GM19351 (cell line): ENCODE measurements at regions not wholly inside any gene's neighbourhood (a gene's known extent, or its start where the extent isn't known, plus 50 kb on each side); places are given as distances from the start of the nearest gene placed in this dataset.
"Not testable (repeated sequence)": the region's sequence is repeated elsewhere in the genome, so short reads cannot be mapped to it uniquely, and the experiment has no call there.

Source experiments
- ATAC-seq: cut with Tn5 transposase; IDR thresholded peaks from one replicate; pipeline ENCODE4 v1.9.1; 2021; ENCODE audit warnings: mild to moderate bottlenecking, moderate library complexity; ENCODE audit not compliant: unreplicated experiment

DNA sequence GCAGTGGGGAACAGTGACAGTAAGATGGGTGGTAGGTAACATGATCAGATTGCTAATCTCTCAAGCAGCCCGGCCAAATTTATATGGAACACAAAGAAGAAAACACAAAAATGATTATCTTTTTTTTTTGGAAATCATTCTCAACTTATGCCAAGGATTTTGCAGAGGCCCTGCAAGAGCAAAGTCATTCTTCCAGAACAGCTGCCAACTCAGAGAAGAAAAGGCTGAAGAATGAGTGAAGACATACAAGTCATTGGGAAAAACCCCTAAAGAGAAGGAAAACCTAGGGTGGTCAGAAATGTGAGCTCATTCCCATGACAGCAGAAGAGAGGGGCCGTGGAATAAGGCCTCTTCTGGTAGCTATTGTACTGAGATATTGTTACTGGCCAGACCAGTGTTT, 246.7 kb downstream of the SHOX2 start:
- no peak for ATAC-seq

GRCh38 chr3:157858821-157859220, 247.4 kb downstream of the SHOX2 start:
- ATAC-seq: no peak

GRCh38 chr3:157857440-157857839, 248.8 kb downstream of the SHOX2 start:
- ATAC-seq: no peak

- ATAC-seq: no peak
These were observed 249.9 kb downstream of the SHOX2 start for GRCh38 chr3:157856078-157856939.

DNA sequence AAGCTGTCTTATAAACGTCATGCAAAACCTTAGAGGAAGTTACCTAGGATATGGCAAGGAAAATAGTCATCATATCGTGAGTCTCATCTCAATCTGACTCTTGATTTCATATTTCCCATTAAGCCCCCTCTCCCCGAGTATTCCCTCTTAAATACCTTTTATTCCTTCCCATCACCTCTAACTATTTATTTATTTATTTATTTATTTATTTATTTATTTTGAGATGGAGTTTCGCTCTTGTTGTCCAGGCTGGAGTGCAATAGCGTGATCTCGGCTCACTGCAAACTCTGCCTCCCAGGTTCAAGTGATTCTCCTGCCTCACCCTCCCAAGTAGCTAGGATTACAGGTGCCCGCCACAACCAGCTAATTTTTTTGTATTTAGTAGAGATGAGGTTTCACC, 260.4 kb downstream of the SHOX2 start:
- not testable (repeated sequence) for ATAC-seq

DNA sequence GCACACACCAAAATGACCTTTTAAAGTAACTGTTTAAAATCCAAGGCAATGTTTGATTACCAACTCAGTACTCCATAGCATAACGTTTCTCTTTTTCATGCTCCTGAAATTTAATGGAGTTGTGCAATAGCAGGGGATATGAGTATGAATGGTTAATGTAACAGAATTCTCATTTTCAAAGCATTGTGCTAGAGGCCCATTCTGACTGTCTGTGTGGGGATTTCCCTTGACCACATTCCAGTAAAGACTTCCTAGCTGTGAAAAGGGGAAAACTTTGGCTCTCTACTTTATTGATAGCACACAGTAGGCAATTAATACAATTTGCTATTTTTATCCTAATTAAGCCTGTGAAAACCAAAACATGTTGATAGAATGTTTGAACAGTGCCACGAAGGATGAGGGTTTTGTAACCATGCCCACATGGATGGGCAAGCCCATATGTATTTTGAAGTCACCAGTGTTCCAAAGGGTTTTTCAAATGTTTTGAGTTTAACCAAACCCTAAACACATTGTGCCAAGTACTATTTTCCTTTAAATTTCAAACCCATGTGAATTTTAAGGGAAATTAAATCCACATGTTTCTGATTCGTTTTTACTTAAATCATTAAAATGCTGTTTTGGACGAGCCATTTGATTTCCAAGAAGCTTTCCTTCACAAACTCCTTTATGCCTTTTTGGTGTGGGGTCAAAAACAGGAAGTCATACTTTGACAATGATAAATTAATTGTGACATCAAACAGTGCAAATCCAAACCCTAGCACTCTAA, 261.2 kb downstream of the SHOX2 start:
- no peak for ATAC-seq

DNA sequence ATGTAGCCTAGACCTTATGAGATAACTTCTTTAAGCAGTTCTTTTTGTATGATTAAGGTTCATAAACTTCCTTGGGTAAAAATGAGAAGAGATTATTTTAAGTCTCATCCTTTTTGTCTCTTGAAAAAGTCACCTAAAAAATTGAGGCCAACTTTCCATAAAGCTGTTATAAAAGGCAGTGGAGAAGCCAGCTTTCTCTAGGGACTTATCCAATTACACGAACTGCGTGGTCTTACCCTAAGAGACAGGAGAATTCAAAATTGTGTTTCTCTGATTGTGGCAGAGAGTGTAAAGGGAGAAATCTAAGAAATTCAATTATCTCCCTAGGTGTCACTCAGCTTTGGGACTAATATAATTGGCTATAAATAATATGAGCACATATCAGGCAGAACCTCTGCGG, 262.0 kb downstream of the SHOX2 start:
- ATAC-seq: no peak

GRCh38 chr3:157841029-157841428, 265.2 kb downstream of the SHOX2 start:
- no peak for ATAC-seq

- no peak for ATAC-seq
These were observed 265.7 kb downstream of the SHOX2 start for GRCh38 chr3:157840564-157840963.

GRCh38 chr3:157838457-157838856, 267.8 kb downstream of the SHOX2 start:
- no peak for ATAC-seq

DNA sequence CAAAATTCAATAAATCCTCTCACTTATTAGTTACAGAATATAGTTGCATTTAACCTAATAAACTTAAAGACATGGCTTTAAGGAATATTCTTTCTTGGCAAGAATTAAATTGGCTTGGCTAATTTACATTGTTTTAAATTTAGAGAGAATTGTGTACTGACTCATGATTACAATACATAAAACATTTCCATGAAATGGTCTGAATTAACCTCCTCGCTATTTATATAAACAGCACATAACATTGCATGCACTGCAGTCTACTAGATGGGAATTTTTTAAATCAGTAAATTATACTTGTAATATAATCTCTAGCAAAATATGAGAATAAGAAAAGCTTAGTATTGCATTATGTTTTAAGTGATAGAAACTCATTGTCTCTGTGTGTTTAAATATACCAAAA, 268.9 kb downstream of the SHOX2 start:
- ATAC-seq: no peak

DNA sequence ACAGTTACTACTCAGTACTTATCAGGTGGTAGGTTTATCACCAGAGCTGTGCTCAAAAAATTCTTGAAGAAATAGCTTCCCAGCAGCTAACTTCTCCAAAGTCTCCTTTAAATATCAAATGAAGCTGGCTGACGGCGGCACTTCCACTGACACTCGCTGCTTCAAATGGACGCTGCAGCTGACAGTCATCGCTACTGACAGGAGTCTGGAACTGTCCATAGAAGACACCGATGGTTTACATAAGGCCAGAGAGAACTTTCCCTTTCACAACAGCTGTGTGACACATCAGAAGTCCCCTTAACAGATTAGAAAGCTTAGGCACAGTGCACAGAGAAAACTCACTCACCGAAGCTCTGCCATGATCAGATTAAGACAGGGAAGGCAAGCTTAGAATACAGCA, 270.2 kb downstream of the SHOX2 start:
- no peak for ATAC-seq

DNA sequence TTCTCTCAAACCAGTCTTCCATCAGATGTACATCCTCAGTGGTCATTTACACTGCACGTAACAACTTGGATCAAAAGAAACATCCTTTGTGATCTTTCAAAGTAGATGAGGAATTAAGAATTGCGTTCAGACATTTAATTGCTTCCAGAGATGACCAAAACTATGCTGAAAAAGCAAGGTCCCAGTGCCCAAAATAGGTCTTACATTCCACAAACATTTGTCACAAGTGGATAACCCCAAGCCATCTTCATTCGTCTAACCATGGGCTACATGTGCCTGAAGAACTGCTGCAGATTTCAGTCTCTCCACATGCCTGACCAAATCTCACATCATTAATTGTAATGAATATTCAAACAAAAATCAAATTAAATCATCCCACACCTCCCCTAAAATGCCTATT, 273.6 kb downstream of the SHOX2 start:
- no peak for ATAC-seq

GRCh38 chr3:157830556-157831236, 275.5 kb downstream of the SHOX2 start:
- no peak for ATAC-seq

- no peak for ATAC-seq
These were observed 276.4 kb downstream of the SHOX2 start for GRCh38 chr3:157829786-157830185.

DNA sequence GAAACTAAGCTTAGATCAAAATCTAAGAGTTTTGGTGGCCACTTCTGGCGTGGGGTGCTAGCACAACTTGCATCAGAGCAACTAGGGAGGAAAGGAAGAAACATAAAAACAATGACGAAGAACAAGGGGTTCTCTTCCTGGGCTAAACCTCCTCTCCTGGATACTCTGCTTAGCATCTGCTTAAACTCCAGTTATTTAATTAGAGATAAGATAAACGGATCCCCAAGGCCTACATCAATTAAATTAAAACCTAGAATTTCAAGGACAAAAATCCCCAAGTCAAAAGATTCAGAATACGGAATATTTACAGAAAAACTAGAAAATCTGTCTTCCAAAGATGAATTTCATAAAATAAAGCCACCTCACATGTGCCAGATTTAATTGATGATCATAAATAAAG, 281.9 kb downstream of the SHOX2 start:
- no peak for ATAC-seq

GRCh38 chr3:157823050-157823449, 283.2 kb downstream of the SHOX2 start:
- ATAC-seq: no peak

DNA sequence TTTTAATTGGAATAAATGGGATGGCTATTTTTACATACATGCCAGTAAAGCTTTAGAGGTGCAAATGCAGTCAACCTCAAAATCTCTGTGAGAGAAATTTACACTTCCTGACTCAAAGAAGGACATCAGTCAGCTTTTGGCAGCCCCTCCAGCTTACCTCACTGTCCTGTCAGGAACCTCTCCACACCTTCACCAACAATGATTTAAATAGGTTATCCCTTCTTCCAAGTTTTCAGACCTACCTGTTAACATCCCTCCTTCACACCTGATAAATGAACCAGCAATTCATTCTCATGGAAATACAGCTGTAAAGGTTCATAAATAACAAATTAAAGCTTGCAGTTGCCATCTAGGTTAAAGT, 286.1 kb downstream of the SHOX2 start:
- ATAC-seq: no peak

DNA sequence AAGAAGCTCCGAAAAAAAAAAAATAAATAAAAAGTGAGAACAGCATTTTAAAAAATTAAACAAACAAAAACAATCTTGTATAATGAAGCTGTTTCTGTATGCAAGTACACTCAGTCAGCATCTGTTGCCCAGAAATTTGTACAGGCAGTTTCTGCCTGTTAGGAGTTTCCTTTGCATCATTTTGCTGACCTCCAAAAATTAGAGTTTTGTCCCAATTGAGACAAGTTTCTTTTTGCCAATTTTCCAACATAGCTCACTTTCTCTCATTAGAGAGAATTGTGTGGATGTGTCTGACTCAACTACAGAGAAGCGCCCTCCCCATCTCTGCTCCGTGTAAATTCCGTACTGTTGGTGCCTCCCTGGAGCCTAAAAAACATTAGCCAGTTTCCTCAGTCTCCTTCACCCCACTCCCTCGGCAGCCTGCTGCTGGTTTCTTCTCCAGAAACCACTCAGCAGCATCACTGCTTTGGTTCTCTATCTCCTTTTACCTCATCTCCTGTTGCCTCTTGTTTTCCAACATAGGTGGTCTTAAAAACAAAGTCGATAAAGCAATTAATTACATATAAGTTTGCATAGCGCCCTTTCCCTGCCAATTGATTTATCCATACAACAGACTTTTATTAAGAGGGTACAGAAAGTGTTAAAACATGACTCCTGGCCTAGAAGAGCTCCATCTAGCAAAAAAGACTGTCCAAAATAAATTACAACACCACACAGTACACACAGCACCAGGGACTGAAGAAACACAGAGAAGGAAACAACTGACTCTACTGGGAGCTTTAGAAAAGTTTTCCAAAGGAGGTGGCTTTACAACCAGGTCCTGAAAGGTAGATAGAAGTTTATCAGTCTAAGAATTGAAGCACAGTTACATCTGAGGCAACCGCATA, 286.7 kb downstream of the SHOX2 start:
- ATAC-seq: no peak

- ATAC-seq: no peak
These were observed 289.3 kb downstream of the SHOX2 start for GRCh38 chr3:157816896-157817295.

DNA sequence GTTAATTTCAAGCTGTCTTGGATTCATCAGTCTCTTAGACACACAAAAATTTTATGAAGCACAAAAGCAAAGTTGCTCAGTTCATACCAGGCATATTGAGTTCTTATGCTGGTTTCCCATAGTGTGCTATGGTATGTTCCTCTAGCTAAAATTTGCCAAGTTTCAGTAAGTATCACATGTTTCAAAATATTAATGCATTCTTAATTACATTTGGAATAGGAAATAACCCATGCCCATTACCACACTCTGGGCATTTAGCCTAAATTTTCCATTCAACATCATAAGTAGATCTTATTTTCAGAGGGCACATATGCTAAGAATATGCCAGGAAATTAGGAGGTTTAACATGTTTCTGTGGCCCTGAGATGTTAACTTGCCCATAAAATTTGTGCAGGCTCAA, 289.9 kb downstream of the SHOX2 start:
- no peak for ATAC-seq
